AG04449 (cell line): ENCODE measurements at regions not wholly inside any gene's neighbourhood (a gene's known extent, or its start where the extent isn't known, plus 50 kb on each side); places are given as distances from the start of the nearest gene placed in this dataset.

Experiments
- CTCF ChIA-PET: fragments of 350-600 bp; formaldehyde crosslinking; extraction: SDS; loops from one replicate; lab custom pipeline; 2021; ENCODE audit warnings: antibody characterized with exemption; lab: Yijun Ruan, JAX
- POLR2A ChIA-PET: fragments of 400-600, 350-600 bp; formaldehyde crosslinking; extraction: SDS; loops from one replicate; lab custom pipeline; 2020; ENCODE audit warnings: antibody characterized with exemption, inconsistent platforms; lab: Yijun Ruan, JAX
- DNase-seq: peaks from one replicate; pipeline ENCODE4 v3.0.0-alpha.2; 2010; ENCODE audit warnings: low read depth, low spot score
- H3K4me3 ChIP-seq: 2 replicates; pipeline ENCODE4 v1.5.1; 2011; ENCODE audit warnings: low read depth, mild to moderate bottlenecking, control low read depth, low read length
- TF ChIP-seq, protein P1 (sequence below): IDR thresholded peaks from one replicate; pipeline ENCODE4 v1.5.1; 2011; ENCODE audit warnings: mild to moderate bottlenecking, moderate library complexity, low read length, control low read depth, inconsistent platforms; ENCODE audit not compliant: insufficient read depth; ENCODE audit errors: missing control alignments

DNA sequence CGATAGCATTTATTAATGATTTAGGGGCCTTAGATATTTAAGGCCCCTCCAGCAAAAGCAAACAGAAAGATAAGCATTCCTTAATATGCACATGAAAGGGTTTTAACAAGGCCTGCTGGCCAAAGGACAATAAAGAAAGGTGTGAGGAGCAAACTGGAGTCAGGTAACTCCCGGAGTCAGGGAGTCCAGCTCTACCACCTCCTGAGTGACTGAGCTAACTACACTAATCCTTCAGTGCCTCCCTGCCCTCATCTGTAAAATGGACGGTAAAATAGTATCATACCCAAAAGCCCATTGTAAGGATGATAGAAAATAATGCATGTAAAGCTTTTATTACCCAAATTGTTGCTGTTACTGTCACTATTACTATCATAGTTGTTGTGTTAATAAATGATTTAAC is 161.7 kb downstream of the SIPA1L2 start:
- ChIA-PET CTCF (no interaction called here), POLR2A (no interaction called here)
- DNase-seq = no peak
- TF ChIP-seq, protein P1, sequence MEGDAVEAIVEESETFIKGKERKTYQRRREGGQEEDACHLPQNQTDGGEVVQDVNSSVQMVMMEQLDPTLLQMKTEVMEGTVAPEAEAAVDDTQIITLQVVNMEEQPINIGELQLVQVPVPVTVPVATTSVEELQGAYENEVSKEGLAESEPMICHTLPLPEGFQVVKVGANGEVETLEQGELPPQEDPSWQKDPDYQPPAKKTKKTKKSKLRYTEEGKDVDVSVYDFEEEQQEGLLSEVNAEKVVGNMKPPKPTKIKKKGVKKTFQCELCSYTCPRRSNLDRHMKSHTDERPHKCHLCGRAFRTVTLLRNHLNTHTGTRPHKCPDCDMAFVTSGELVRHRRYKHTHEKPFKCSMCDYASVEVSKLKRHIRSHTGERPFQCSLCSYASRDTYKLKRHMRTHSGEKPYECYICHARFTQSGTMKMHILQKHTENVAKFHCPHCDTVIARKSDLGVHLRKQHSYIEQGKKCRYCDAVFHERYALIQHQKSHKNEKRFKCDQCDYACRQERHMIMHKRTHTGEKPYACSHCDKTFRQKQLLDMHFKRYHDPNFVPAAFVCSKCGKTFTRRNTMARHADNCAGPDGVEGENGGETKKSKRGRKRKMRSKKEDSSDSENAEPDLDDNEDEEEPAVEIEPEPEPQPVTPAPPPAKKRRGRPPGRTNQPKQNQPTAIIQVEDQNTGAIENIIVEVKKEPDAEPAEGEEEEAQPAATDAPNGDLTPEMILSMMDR = no peak
- H3K4me3 ChIP-seq = no peak overlapping the region

DNA sequence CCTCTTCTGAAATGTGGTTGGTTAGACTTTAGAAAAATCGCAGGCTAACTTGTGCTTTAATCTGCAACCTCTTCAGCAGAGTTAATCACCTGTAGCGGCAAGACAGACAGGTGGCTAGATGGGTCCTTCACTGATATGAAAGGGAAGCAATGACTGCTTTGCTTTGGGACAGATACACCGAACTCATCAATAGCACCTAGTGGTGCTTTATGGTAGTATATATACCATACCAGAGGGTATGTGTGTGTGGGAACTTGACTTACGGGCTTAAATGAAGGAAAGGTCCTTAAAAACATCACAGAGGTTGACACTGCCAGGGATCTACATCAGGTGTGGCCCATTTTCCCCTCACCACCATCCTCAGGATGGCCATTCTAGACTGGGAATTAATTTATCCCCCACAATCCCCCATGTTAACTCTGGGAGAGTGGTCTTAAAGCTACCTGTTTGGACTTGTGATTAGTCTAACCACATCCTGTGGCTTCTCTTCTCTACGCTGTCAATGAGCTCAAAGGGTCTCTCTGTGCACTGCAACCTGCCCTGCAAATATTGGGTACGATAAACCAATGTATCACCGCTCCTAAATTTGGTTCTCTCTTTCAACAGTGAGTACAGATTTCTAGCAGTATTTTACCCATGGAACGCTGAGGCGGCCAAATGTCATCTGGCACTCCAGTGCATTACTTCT is 162.7 kb downstream of the SIPA1L2 start:
- no peak for DNase-seq
- ChIA-PET POLR2A (no interaction called here), CTCF (no interaction called here)
- H3K4me3 ChIP-seq = no peak overlapping the region
- TF ChIP-seq, protein P1 = no peak

GRCh38 chr1:232464325-232464724 is 165.6 kb downstream of the SIPA1L2 start:
- TF ChIP-seq, protein P1 = no peak
- CTCF ChIA-PET = no interaction called here

GRCh38 chr1:232463225-232463624 is 166.7 kb downstream of the SIPA1L2 start:
- no peak overlapping the region for H3K4me3 ChIP-seq
- TF ChIP-seq, protein P1 = no peak
- ChIA-PET CTCF (no interaction called here), POLR2A (no interaction called here)
- no peak for DNase-seq

More at GRCh38 chr1:232464325-232464724, 165.6 kb downstream of the SIPA1L2 start:
- no peak for DNase-seq
- POLR2A ChIA-PET = no interaction called here
- no peak overlapping the region for H3K4me3 ChIP-seq

- ChIA-PET POLR2A (no interaction called here), CTCF (no interaction called here)
- no peak for DNase-seq
- no peak overlapping the region for H3K4me3 ChIP-seq
- TF ChIP-seq, protein P1 = no peak
Observed at GRCh38 chr1:232462213-232462612, 167.7 kb downstream of the SIPA1L2 start.

- ChIA-PET POLR2A (no interaction called here), CTCF (no interaction called here)
- no peak overlapping the region for H3K4me3 ChIP-seq
- TF ChIP-seq, protein P1 = no peak
- DNase-seq = no peak
Observed at GRCh38 chr1:232459826-232460225, 170.1 kb downstream of the SIPA1L2 start.
